ENCODE measurements at regions not wholly inside any gene's neighbourhood (a gene's known extent, or its start where the extent isn't known, plus 50 kb on each side); places are given as distances from the start of the nearest gene placed in this dataset.

GRCh38 chr5:167230414-167230813 is 1061.0 kb upstream of the WWC1 start:
- TF ChIP-seq CTCF (IDR thresholded peaks at IDR 0.05; ENCODE audit: poor library complexity) (no peak), EZH2 (IDR thresholded peaks at IDR 0.05; ENCODE audit: borderline replicate concordance) (no peak), EZH2phosphoT487 (IDR thresholded peaks at IDR 0.05; ENCODE audit: low read depth, severe bottlenecking, unreplicated experiment) (no peak)

All from hepatocyte (in vitro differentiated cells).